IMR-90 (cell line): ENCODE measurements at regions not wholly inside any gene's neighbourhood (a gene's known extent, or its start where the extent isn't known, plus 50 kb on each side); places are given as distances from the start of the nearest gene placed in this dataset.

Experiments used
- ATAC-seq: fragments of 200-7000 bp; cut with Tn5 transposase; 2 replicates; pipeline ENCODE4 v1.9.1; 2020; ENCODE audit warnings: low read depth, mild to moderate bottlenecking, moderate library complexity
- BruUV-seq: library from RNA; stranded (reverse); fragments of 400-500 nt; replicated peaks from 2 replicates; lab custom pipeline; 2021; lab: Mats Ljungman, UMichigan
- CTCF ChIA-PET: fragments of 300-600 bp; formaldehyde crosslinking; extraction: SDS; loops from one replicate; lab custom pipeline; 2021; ENCODE audit warnings: antibody characterized with exemption; lab: Yijun Ruan, JAX
- POLR2A ChIA-PET: fragments of 300-600 bp; sonication (Branson Sonifier 250); formaldehyde crosslinking; loops from one replicate; lab custom pipeline; 2022; ENCODE audit warnings: antibody characterized with exemption; ENCODE audit not compliant: unreplicated experiment; lab: Charles Lee
- DNase-seq: peaks from one replicate; pipeline ENCODE4 v3.0.0; 2013
- H2AFZ ChIP-seq: replicated peaks from 2 replicates; pipeline ENCODE3; 2013; ENCODE audit warnings: low read length, mild to moderate bottlenecking; ENCODE audit not compliant: poor library complexity
- H2AK5ac ChIP-seq: 2 replicates; pipeline ENCODE4 v1.6.1; 2013; ENCODE audit warnings: low read depth, low read length, inconsistent platforms
- H2AK9ac ChIP-seq: replicated peaks from 2 replicates; pipeline ENCODE3; 2013; ENCODE audit warnings: mild to moderate bottlenecking, low read depth, low read length, moderate library complexity; ENCODE audit not compliant: poor library complexity
- H2BK120ac ChIP-seq: 2 replicates; pipeline ENCODE4 v1.6.1; 2013; ENCODE audit warnings: low read depth, low read length, inconsistent platforms
- H2BK15ac ChIP-seq: 3 replicates; pipeline ENCODE4 v1.6.1; 2013; ENCODE audit warnings: low read depth, low read length, inconsistent platforms
- H2BK20ac ChIP-seq: 2 replicates; pipeline ENCODE4 v1.6.1; 2013; ENCODE audit warnings: low read depth, mild to moderate bottlenecking, inconsistent platforms, low read length, moderate library complexity
- H2BK5ac ChIP-seq: 2 replicates; pipeline ENCODE4 v1.6.1; 2013; ENCODE audit warnings: mild to moderate bottlenecking, low read depth, low read length, inconsistent platforms; ENCODE audit not compliant: poor library complexity, severe bottlenecking
- H3K14ac ChIP-seq: replicated peaks from 2 replicates; pipeline ENCODE4 v1.6.1; 2013; ENCODE audit warnings: low read depth, low read length, inconsistent platforms
- H3K18ac ChIP-seq: 2 replicates; pipeline ENCODE4 v1.6.1; 2013; ENCODE audit warnings: low read depth, low read length, control low read depth
- H3K23ac ChIP-seq: 2 replicates; pipeline ENCODE4 v1.6.1; 2013; ENCODE audit warnings: low read depth, low read length, inconsistent platforms
- H3K27ac ChIP-seq: 2 replicates; pipeline ENCODE4 v1.5.1; 2013; ENCODE audit warnings: mild to moderate bottlenecking, control low read depth, low read length; ENCODE audit not compliant: insufficient read depth
- H3K27me3 ChIP-seq: 2 replicates; pipeline ENCODE4 v1.6.1; 2013; ENCODE audit warnings: low read length; ENCODE audit not compliant: control insufficient read depth, insufficient read depth
- H3K36me3 ChIP-seq: 2 replicates; pipeline ENCODE4 v1.6.1; 2013; ENCODE audit warnings: low read length, mixed read lengths; ENCODE audit not compliant: control insufficient read depth, insufficient read depth
- H3K4ac ChIP-seq: 2 replicates; pipeline ENCODE4 v1.6.1; 2013; ENCODE audit warnings: low read depth, low read length, inconsistent platforms
- H3K4me1 ChIP-seq: 2 replicates; pipeline ENCODE4 v1.6.1; 2013; ENCODE audit warnings: low read length, mixed read lengths; ENCODE audit not compliant: control insufficient read depth, insufficient read depth
- H3K4me2 ChIP-seq: 2 replicates; pipeline ENCODE4 v1.6.1; 2013; ENCODE audit warnings: low read depth, mild to moderate bottlenecking, control low read depth, low read length, moderate library complexity
- H3K4me3 ChIP-seq: 2 replicates; pipeline ENCODE4 v1.5.1; 2013; ENCODE audit warnings: low read depth, mild to moderate bottlenecking, control low read depth, low read length, moderate library complexity; ENCODE audit not compliant: insufficient read depth
- H3K56ac ChIP-seq: 2 replicates; pipeline ENCODE4 v1.6.1; 2013; ENCODE audit warnings: low read length, inconsistent platforms; ENCODE audit not compliant: insufficient read depth; ENCODE audit errors: extremely low read depth
- H3K79me1 ChIP-seq, 2 experiments: 2 replicates each; pipeline ENCODE4 v1.6.1; 2013; ENCODE audit warnings: low read length in 2 of 2, inconsistent platforms in 1 of 2, low read depth in 1 of 2
- H3K9ac ChIP-seq: 2 replicates; pipeline ENCODE4 v1.6.1; 2013; ENCODE audit warnings: low read depth, low read length, control low read depth
- H3K9me1 ChIP-seq: 2 replicates; pipeline ENCODE4 v1.6.1; 2013; ENCODE audit warnings: low read length, inconsistent platforms; ENCODE audit not compliant: insufficient read depth
- H3K9me3 ChIP-seq: 2 replicates; pipeline ENCODE4 v1.6.1; 2013; ENCODE audit warnings: low read length; ENCODE audit not compliant: control insufficient read depth, insufficient read depth
- H4K20me1 ChIP-seq: 2 replicates; pipeline ENCODE4 v1.6.1; 2013; ENCODE audit warnings: low read length, inconsistent platforms; ENCODE audit not compliant: insufficient read depth
- H4K5ac ChIP-seq: 2 replicates; pipeline ENCODE4 v1.6.1; 2013; ENCODE audit warnings: mild to moderate bottlenecking, low read depth, low read length, control low read depth
- H4K8ac ChIP-seq, 2 experiments: 2 replicates each; pipeline ENCODE4 v1.6.1; 2013; ENCODE audit warnings: low read depth in 2 of 2, low read length in 2 of 2, control low read depth in 1 of 2, inconsistent platforms in 1 of 2
- H4K91ac ChIP-seq: 2 replicates; pipeline ENCODE4 v1.6.1; 2013; ENCODE audit warnings: low read depth, low read length, inconsistent platforms; ENCODE audit not compliant: insufficient read depth
- BHLHE40 ChIP-seq: fragments of 150-350 bp; IDR thresholded peaks from 2 replicates; pipeline ENCODE4 v1.6.1; 2016; ENCODE audit warnings: mild to moderate bottlenecking, low read depth, low read length
- CHD1 ChIP-seq: IDR thresholded peaks from 2 replicates; pipeline ENCODE4 v1.6.1; 2012; ENCODE audit warnings: low read depth, low read length, improper control_type of control experiment
- MXI1 ChIP-seq: IDR thresholded peaks from 2 replicates; pipeline ENCODE4 v1.6.1; 2012; ENCODE audit warnings: low read depth, mild to moderate bottlenecking, low read length, moderate library complexity, borderline replicate concordance
- POLR2A ChIP-seq: IDR thresholded peaks from 2 replicates; pipeline ENCODE4 v1.6.1; 2012; ENCODE audit warnings: mild to moderate bottlenecking, low read depth, low read length
- RAD21 ChIP-seq: IDR thresholded peaks from 2 replicates; pipeline ENCODE4 v1.6.1; 2012; ENCODE audit warnings: low read length, improper control_type of control experiment
- RCOR1 ChIP-seq: IDR thresholded peaks from 2 replicates; pipeline ENCODE4 v1.6.1; 2012; ENCODE audit warnings: mild to moderate bottlenecking, low read length, improper control_type of control experiment; ENCODE audit not compliant: insufficient replicate concordance
- SMC3 ChIP-seq: fragments of 150-350 bp; IDR thresholded peaks from 2 replicates; pipeline ENCODE4 v1.6.1; 2016; ENCODE audit warnings: low read depth, mild to moderate bottlenecking, antibody characterized with exemption, low read length, moderate library complexity
- WGBS, 2 experiments: methylation state at CpG; one replicate each; pipeline versions ENCODE4 v1.1.5 to v1.1.7; 2013; ENCODE audit warnings: missing lambda C conversion rate in 2 of 2; ENCODE audit not compliant: insufficient read length in 1 of 2; ENCODE audit errors: extremely low coverage in 2 of 2; 5-methylcytosine and 5-hydroxymethylcytosine counted together
- dilution Hi-C: fragments of 300-500 bp; cut with HindIII; formaldehyde crosslinking; loops from one replicate; pipeline ENCODE4 v1.14.3; 2018; ENCODE audit warnings: low sequenced_read_pairs; ENCODE audit not compliant: unreplicated experiment
- in situ Hi-C: fragments of 300-500 bp; cut with MboI; formaldehyde crosslinking; loops from 3 replicates; pipeline ENCODE4 v1.14.3; 2019; ENCODE audit warnings: low sequenced_read_pairs, inconsistent platforms, mixed read lengths
- intact Hi-C: fragments of 100-400 bp; cut with micrococcal nuclease; formaldehyde crosslinking; loops from 2 replicates; pipeline ENCODE4 v1.10.0; 2022
- TF ChIP-seq, protein P1 (sequence below): fragments of 150-350 bp; IDR thresholded peaks from 2 replicates; pipeline ENCODE4 v1.6.1; 2017; ENCODE audit warnings: mild to moderate bottlenecking, antibody characterized with exemption, low read length, low read depth
- TF ChIP-seq, protein P2 (sequence below): conservative IDR thresholded peaks from 2 replicates; pipeline ENCODE4 v1.5.1; 2012; ENCODE audit warnings: mild to moderate bottlenecking, low read depth, low read length, improper control_type of control experiment

DNA sequence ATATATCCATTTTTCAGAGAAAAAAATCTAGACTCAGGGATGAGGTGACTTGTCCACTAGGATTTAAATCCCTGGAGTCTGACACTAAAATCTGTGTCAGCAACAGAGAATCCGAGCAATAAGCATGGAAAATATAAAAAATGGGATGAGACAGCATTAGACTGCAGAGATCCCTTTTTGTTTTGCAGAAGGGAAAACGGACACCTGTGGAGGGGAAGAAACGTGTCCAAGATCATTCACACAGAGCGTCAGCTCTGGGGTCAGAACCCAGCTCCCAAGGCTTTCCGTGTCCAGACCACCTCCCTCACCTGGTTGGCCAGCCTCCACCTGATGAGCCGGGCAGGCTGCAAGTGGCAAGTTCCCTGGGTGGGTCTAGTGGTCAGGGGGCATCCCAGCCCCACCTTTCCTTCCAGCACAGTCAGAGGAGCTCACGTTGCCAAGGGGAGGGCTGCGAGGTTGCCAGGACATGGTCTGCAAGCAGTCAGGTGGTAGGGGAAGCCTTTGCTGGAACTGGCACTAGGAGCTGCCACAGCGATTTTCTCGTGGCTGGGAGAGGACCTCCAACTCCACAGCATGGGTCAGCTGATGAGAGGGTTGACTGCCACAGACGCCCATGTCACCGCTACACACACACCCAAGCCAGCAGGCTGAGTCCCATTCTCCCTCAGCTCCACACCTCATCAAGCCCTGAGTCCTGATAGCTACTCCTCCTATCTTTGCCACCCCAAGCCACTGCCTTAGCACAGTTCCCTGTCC lies 65.9 kb upstream of the CPLX2 start:
- Histone ChIP-seq H2BK15ac (no peak overlapping the region), H2AK9ac (no peak overlapping the region), H3K4me3 (no peak overlapping the region), H3K4me2 (no peak overlapping the region), H2BK5ac (no peak overlapping the region), H4K8ac (no peak overlapping the region), H2BK20ac (no peak overlapping the region), H3K23ac (no peak overlapping the region), H4K5ac (no peak overlapping the region), H3K18ac (no peak overlapping the region), H2AK5ac (no peak overlapping the region), H2BK120ac (no peak overlapping the region), H3K27ac (no peak overlapping the region), H3K14ac (no peak overlapping the region), H3K79me1 (no peaks in the 10 kb centered on the region), H3K4ac (no peak overlapping the region), H3K9me3 (no peaks in the 10 kb centered on the region), H3K56ac (no peak overlapping the region), H3K4me1 (peaks cover 6% of the 10 kb centered on the region; the same call in 1 of the 2 replicates), H3K36me3 (no peaks in the 10 kb centered on the region), H3K9ac (no peak overlapping the region), H3K27me3 (peaks cover 11% of the 10 kb centered on the region), H4K91ac (no peak overlapping the region), H3K9me1 (no peaks in the 10 kb centered on the region), H2AFZ (no peak overlapping the region), H4K20me1 (peaks cover 3% of the 10 kb centered on the region; the same call in 1 of the 2 replicates)
- intact Hi-C loops = no loop called here
- TF ChIP-seq RCOR1 (no peak), MXI1 (no peak), RAD21 (no peak), CHD1 (no peak), SMC3 (no peak), POLR2A (no peak), BHLHE40 (no peak)
- TF ChIP-seq, protein P1, sequence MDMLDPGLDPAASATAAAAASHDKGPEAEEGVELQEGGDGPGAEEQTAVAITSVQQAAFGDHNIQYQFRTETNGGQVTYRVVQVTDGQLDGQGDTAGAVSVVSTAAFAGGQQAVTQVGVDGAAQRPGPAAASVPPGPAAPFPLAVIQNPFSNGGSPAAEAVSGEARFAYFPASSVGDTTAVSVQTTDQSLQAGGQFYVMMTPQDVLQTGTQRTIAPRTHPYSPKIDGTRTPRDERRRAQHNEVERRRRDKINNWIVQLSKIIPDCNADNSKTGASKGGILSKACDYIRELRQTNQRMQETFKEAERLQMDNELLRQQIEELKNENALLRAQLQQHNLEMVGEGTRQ = no peak
- TF ChIP-seq, protein P2, sequence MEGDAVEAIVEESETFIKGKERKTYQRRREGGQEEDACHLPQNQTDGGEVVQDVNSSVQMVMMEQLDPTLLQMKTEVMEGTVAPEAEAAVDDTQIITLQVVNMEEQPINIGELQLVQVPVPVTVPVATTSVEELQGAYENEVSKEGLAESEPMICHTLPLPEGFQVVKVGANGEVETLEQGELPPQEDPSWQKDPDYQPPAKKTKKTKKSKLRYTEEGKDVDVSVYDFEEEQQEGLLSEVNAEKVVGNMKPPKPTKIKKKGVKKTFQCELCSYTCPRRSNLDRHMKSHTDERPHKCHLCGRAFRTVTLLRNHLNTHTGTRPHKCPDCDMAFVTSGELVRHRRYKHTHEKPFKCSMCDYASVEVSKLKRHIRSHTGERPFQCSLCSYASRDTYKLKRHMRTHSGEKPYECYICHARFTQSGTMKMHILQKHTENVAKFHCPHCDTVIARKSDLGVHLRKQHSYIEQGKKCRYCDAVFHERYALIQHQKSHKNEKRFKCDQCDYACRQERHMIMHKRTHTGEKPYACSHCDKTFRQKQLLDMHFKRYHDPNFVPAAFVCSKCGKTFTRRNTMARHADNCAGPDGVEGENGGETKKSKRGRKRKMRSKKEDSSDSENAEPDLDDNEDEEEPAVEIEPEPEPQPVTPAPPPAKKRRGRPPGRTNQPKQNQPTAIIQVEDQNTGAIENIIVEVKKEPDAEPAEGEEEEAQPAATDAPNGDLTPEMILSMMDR = no peak
- BruUV-seq = no TSS peak
- dilution Hi-C loops = no loop called here
- in situ Hi-C loops = no loop called here
- ATAC-seq (no peak), DNase-seq (no peak)
- CTCF ChIA-PET = no interaction called here
- no CpG with 5 or more reads among the region's 12 CpGs for WGBS, 2 experiments
- POLR2A ChIA-PET = no interaction called here
